HEK293T (cell line): ENCODE measurements at regions not wholly inside any gene's neighbourhood (a gene's known extent, or its start where the extent isn't known, plus 50 kb on each side); places are given as distances from the start of the nearest gene placed in this dataset.

Experiments
- CTCF ChIA-PET: fragments of 350-600 bp; formaldehyde crosslinking; extraction: SDS; loops from one replicate; lab custom pipeline; 2021; ENCODE audit warnings: antibody characterized with exemption, inconsistent platforms; lab: Yijun Ruan, JAX
- POLR2A ChIA-PET: fragments of 350-600 bp; formaldehyde crosslinking; extraction: SDS; loops from one replicate; lab custom pipeline; 2020; ENCODE audit warnings: antibody characterized with exemption, inconsistent platforms; lab: Yijun Ruan, JAX
- DNase-seq: peaks from one replicate; pipeline ENCODE4 v3.0.0; 2012; ENCODE audit warnings: mixed read lengths; ENCODE audit errors: extremely low spot score
- ARNT ChIP-seq: fragments of 450-650 bp; IDR thresholded peaks from 2 replicates; pipeline ENCODE4 v1.6.1; 2017; ENCODE audit warnings: mild to moderate bottlenecking
- BHLHE40 ChIP-seq: fragments of 450-650 bp; IDR thresholded peaks from 2 replicates; pipeline ENCODE4 v1.6.1; 2016; ENCODE audit warnings: mild to moderate bottlenecking, moderate library complexity, borderline replicate concordance
- CTBP1 ChIP-seq: fragments of 450-650 bp; IDR thresholded peaks from 2 replicates; pipeline ENCODE4 v1.6.1; 2016; ENCODE audit warnings: borderline replicate concordance
- ELF4 ChIP-seq: fragments of 450-650 bp; IDR thresholded peaks from 2 replicates; pipeline ENCODE4 v1.6.1; 2017; ENCODE audit warnings: antibody characterized with exemption
- FOXA1 ChIP-seq: fragments of 450-650 bp; IDR thresholded peaks from 2 replicates; pipeline ENCODE4 v1.6.1; 2016; ENCODE audit warnings: mild to moderate bottlenecking
- FOXK2 ChIP-seq: fragments of 450-650 bp; IDR thresholded peaks from 2 replicates; pipeline ENCODE4 v1.6.1; 2016; ENCODE audit warnings: mild to moderate bottlenecking
- FOXM1 ChIP-seq: fragments of 450-650 bp; IDR thresholded peaks from 2 replicates; pipeline ENCODE4 v1.6.1; 2017; ENCODE audit warnings: mild to moderate bottlenecking, borderline replicate concordance
- HDGF ChIP-seq: fragments of 450-650 bp; IDR thresholded peaks from 2 replicates; pipeline ENCODE4 v1.6.1; 2017; ENCODE audit warnings: antibody characterized with exemption, borderline replicate concordance
- L3MBTL2 ChIP-seq: fragments of 450-650 bp; conservative IDR thresholded peaks from 2 replicates; pipeline ENCODE4 v1.6.1; 2016; ENCODE audit warnings: mild to moderate bottlenecking
- LEF1 ChIP-seq: fragments of 450-650 bp; IDR thresholded peaks from 2 replicates; pipeline ENCODE4 v1.6.1; 2017; ENCODE audit warnings: mild to moderate bottlenecking, borderline replicate concordance
- NFRKB ChIP-seq: fragments of 450-650 bp; IDR thresholded peaks from 2 replicates; pipeline ENCODE4 v1.6.1; 2016; ENCODE audit warnings: mild to moderate bottlenecking, moderate library complexity
- SP1 ChIP-seq: fragments of 450-650 bp; IDR thresholded peaks from 2 replicates; pipeline ENCODE4 v1.6.1; 2017
- SUZ12 ChIP-seq: fragments of 450-650 bp; IDR thresholded peaks from 2 replicates; pipeline ENCODE4 v1.6.1; 2016; ENCODE audit warnings: mild to moderate bottlenecking
- TARDBP ChIP-seq: fragments of 450-650 bp; IDR thresholded peaks from 2 replicates; pipeline ENCODE4 v1.6.1; 2016
- ZNF384 ChIP-seq: fragments of 450-650 bp; IDR thresholded peaks from 2 replicates; pipeline ENCODE4 v1.6.1; 2016
- TF ChIP-seq, protein P1 (sequence below): fragments of 450-650 bp; IDR thresholded peaks from 2 replicates; pipeline ENCODE4 v1.6.1; 2016

DNA sequence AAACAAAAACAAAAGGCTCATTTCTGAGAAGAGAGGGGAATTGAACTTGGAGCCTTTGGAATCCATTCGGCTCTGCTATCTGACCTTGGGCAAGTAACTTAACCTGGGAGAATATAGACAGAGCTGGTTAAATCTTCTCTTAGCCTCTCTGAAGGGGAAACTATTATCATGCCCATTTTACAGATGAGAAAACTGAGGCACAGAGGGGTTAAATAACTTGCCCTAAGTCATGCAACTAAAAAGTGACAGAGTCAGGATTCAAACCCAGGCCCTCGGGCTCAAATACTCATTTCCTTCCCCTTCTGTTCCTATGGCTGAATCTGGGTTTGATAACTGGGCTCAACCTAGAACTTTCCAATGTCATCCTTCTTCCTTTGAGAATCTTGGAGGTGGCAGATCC lies 291.3 kb upstream of the MSX2 start:
- ChIA-PET CTCF (no interaction called here), POLR2A (no interaction called here)
- TF ChIP-seq TARDBP: no peak
- TF ChIP-seq ZNF384: no peak
- no peak for TF ChIP-seq FOXM1
- TF ChIP-seq NFRKB: no peak
- no peak for TF ChIP-seq ARNT
- TF ChIP-seq SP1: no peak
- TF ChIP-seq, protein P1, sequence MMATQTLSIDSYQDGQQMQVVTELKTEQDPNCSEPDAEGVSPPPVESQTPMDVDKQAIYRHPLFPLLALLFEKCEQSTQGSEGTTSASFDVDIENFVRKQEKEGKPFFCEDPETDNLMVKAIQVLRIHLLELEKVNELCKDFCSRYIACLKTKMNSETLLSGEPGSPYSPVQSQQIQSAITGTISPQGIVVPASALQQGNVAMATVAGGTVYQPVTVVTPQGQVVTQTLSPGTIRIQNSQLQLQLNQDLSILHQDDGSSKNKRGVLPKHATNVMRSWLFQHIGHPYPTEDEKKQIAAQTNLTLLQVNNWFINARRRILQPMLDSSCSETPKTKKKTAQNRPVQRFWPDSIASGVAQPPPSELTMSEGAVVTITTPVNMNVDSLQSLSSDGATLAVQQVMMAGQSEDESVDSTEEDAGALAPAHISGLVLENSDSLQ: no peak
- no peak for TF ChIP-seq SUZ12
- no peak for TF ChIP-seq LEF1
- TF ChIP-seq FOXA1: no peak
- no peak for TF ChIP-seq HDGF
- TF ChIP-seq BHLHE40: no peak
- no peak for DNase-seq

DNA sequence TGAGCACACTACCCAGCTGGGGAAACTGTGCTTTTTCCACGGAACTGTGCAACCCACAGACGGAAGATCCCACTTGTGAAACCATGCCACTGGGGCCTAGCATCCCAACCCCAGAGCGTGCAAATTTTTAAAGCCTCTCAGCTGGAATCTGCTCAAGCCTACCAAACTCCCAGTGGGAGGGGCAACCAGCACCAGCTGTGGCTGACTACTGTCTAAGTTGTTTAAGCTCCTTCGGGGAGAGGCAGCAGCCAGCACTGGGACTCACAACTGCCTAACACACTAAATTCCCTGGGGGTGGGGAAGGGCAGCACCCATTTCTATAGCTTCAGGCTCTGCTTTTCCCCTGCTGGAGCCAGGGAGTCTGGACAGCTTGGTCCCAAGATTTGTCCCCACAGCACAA lies 287.6 kb upstream of the MSX2 start:
- TF ChIP-seq NFRKB (no peak), FOXK2 (no peak), HDGF (no peak), CTBP1 (no peak), SP1 (no peak), ARNT (no peak), FOXA1 (no peak), LEF1 (no peak), ELF4 (no peak), L3MBTL2 (no peak), ZNF384 (no peak), SUZ12 (no peak), TARDBP (no peak), BHLHE40 (no peak), FOXM1 (no peak)
- TF ChIP-seq, protein P1: no peak
- ChIA-PET POLR2A (interaction anchor here (1.3 kb wide), 1 partner anchor 11 kb away, joined by 3 read pairs; no protein-coding TSS in a partner anchor), CTCF (interaction anchor here (0.6 to 0.7 kb wide), 2 partner anchors 401 to 500 kb away, joined by 3 read pairs; no protein-coding TSS in a partner anchor)
- DNase-seq: no peak

DNA sequence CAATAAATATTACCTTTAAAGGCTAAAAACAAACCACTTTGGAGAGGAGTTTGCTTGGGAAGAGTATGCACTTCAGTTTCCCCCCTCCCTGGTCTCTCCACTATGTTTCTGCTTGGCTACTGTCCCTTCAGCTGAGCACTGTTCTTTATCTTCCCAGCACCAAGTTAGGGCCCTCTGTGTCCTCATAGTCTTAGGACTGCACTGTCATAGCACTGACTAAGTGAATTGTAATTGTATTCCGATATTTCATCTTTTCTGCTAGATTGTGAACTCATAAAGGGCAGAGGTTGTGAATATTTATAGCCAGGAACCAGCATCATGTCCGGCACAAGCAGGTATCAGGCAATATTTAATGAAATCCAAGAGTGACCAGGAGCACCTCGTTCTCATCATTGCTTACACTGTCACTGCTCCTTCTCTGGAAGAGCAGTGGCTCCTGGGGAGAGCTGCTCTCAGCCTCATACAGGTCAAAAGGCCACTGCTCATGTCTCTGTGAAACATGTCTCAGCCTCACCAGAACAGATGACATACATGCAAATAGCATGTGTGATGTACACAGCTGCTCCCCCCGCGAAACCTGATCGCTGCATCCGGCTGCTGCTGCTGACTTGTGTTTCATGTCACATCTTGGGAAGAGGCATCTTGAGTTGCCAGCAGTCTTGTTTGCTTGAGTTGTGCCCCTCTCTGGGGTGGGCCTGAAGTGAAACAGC lies 279.7 kb upstream of the MSX2 start:
- CTCF ChIA-PET: no interaction called here
- no peak for DNase-seq
- TF ChIP-seq BHLHE40: no peak
- TF ChIP-seq HDGF: no peak
- no peak for TF ChIP-seq FOXK2
- no peak for TF ChIP-seq SP1
- TF ChIP-seq FOXA1: no peak
- TF ChIP-seq CTBP1: no peak
- no peak for TF ChIP-seq ZNF384
- no peak for TF ChIP-seq SUZ12
- TF ChIP-seq ELF4: no peak
- no peak for TF ChIP-seq NFRKB
- TF ChIP-seq FOXM1: no peak
- TF ChIP-seq ARNT: no peak
- TF ChIP-seq, protein P1: no peak
- no peak for TF ChIP-seq L3MBTL2
- no peak for TF ChIP-seq TARDBP
- TF ChIP-seq LEF1: no peak
- POLR2A ChIA-PET: no interaction called here

DNA sequence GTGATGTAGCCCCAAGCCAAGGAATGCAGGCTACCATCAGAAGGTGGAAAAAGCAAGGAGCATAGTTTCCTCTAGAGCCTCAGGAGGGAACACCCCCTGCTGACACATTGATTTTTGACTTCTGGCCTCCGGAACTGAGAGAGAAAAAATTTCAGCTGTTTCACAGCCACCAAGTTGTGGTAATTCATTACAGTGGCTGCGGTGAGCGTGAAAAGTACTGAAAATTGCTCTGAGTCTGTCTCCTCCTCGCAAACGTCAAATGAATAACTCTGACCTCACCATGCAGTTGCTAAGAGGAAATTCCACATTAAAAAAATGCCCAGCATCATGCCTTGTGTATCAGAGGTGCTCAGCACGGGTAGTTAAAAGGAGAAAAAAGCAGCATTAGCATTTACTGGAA lies 277.9 kb upstream of the MSX2 start:
- CTCF ChIA-PET: no interaction called here

DNA sequence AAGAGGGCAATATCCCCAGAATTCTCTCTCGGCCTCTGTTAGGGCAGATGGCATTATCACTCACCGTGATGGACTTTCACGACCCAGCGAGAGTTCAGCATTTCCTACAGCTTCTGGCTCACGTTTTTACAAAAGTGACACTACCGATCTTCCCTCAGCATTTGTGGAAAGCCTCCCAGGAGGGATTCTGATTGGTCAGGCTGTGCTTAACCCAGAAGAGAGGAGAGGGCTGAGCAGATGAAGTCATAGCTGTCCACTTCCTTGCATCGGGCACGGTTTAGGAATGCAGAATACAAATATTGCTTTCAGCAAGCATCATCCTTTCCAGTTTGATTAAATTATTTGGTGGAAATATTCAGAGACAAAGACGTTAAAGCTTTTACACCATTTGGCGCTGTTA lies 277.4 kb upstream of the MSX2 start:
- CTCF ChIA-PET: no interaction called here
- POLR2A ChIA-PET: no interaction called here
- no peak for TF ChIP-seq L3MBTL2
- TF ChIP-seq, protein P1: no peak
- no peak for TF ChIP-seq SUZ12
- TF ChIP-seq CTBP1: no peak
- no peak for TF ChIP-seq FOXK2
- TF ChIP-seq ELF4: no peak
- no peak for TF ChIP-seq FOXM1
- no peak for TF ChIP-seq FOXA1
- no peak for TF ChIP-seq ZNF384
- no peak for TF ChIP-seq TARDBP
- DNase-seq: no peak

More for the DNA sequence above, 277.9 kb upstream of the MSX2 start:
- DNase-seq: no peak
- no peak for TF ChIP-seq FOXM1
- TF ChIP-seq CTBP1: no peak
- no peak for TF ChIP-seq FOXA1
- no peak for TF ChIP-seq ELF4
- no peak for TF ChIP-seq NFRKB
- TF ChIP-seq BHLHE40: no peak
- TF ChIP-seq SUZ12: no peak
- TF ChIP-seq HDGF: no peak
- TF ChIP-seq TARDBP: no peak
- POLR2A ChIA-PET: no interaction called here
